Neural cell (in vitro differentiated cells): ENCODE measurements at regions not wholly inside any gene's neighbourhood (a gene's known extent, or its start where the extent isn't known, plus 50 kb on each side); places are given as distances from the start of the nearest gene placed in this dataset.
A peak's percentile ranks its signal among the peaks of the same experiment; 100 is the strongest.

Experiments
- H2AFZ ChIP-seq: fragments of 200-600, 300-800 bp; sonication (generic), shearing (Covaris generic); 2 replicates; pipeline ENCODE4 v1.6.0; 2014; ENCODE audit warnings: low read depth, mild to moderate bottlenecking, antibody characterized with exemption, low read length, moderate library complexity
- H3F3A ChIP-seq: fragments of 200-600 bp; shearing (Covaris generic); 2 replicates; pipeline ENCODE4 v1.6.1; 2016; ENCODE audit warnings: mild to moderate bottlenecking, moderate library complexity, mixed read lengths, antibody characterized with exemption, low read length; ENCODE audit not compliant: insufficient read depth, poor library complexity, severe bottlenecking
- H3K27ac ChIP-seq: fragments of 200-600, 300-800 bp; sonication (generic), shearing (Covaris generic); 2 replicates; pipeline ENCODE4 v1.5.1; 2014; ENCODE audit warnings: mild to moderate bottlenecking, low read length, moderate library complexity
- H3K27me3 ChIP-seq: fragments of 300-800, 200-600 bp; sonication (generic), shearing (Covaris generic); 2 replicates; pipeline ENCODE4 v1.6.0; 2014; ENCODE audit warnings: mild to moderate bottlenecking, low read depth, low read length, moderate library complexity; ENCODE audit not compliant: insufficient read depth
- H3K36me3 ChIP-seq: fragments of 300-800, 200-600 bp; sonication (generic), shearing (Covaris generic); 2 replicates; pipeline ENCODE4 v1.5.1; 2014; ENCODE audit warnings: mild to moderate bottlenecking, antibody characterized with exemption, low read length, moderate library complexity; ENCODE audit not compliant: insufficient read depth
- H3K4me2 ChIP-seq: fragments of 300-800, 200-600 bp; sonication (generic), shearing (Covaris generic); 2 replicates; pipeline ENCODE4 v1.6.0; 2014; ENCODE audit warnings: mild to moderate bottlenecking, low read length
- H3K4me3 ChIP-seq: fragments of 300-800, 200-600 bp; sonication (generic), shearing (Covaris generic); 2 replicates; pipeline ENCODE4 v1.5.1; 2014; ENCODE audit warnings: mild to moderate bottlenecking, low read length, moderate library complexity
- H3K79me2 ChIP-seq: fragments of 200-600 bp; shearing (Covaris generic); replicated peaks from 2 replicates; pipeline ENCODE4 v1.6.0; 2014; ENCODE audit warnings: mild to moderate bottlenecking, low read length, moderate library complexity; ENCODE audit not compliant: insufficient read depth
- H3K9ac ChIP-seq: fragments of 300-800, 200-600 bp; sonication (generic), shearing (Covaris generic); 2 replicates; pipeline ENCODE4 v1.6.1; 2016; ENCODE audit warnings: mild to moderate bottlenecking, low read length, mixed read lengths
- H3K9me2 ChIP-seq: fragments of 200-600 bp; shearing (Covaris generic); 2 replicates; pipeline ENCODE4 v1.6.1; 2016; ENCODE audit warnings: mild to moderate bottlenecking, low read length, mixed read lengths; ENCODE audit not compliant: insufficient read depth
- H3K9me3 ChIP-seq: fragments of 200-600, 300-800 bp; sonication (generic), shearing (Covaris generic); 2 replicates; pipeline ENCODE4 v1.6.1; 2016; ENCODE audit warnings: mild to moderate bottlenecking, mixed run types, low read length, moderate library complexity, mixed read lengths
- H4K20me1 ChIP-seq: fragments of 200-600 bp; shearing (Covaris generic); 2 replicates; pipeline ENCODE4 v1.6.1; 2016; ENCODE audit warnings: mild to moderate bottlenecking, mixed run types; ENCODE audit not compliant: insufficient read depth
- CTCF ChIP-seq: fragments of 450-650 bp; IDR thresholded peaks from 2 replicates; pipeline ENCODE4 v1.5.1; 2014; ENCODE audit warnings: antibody characterized with exemption, mild to moderate bottlenecking, moderate library complexity; ENCODE audit not compliant: poor library complexity, severe bottlenecking
- EP300 ChIP-seq: fragments of 450-650 bp; conservative IDR thresholded peaks from 2 replicates; pipeline ENCODE4 v1.6.1; 2014; ENCODE audit warnings: antibody characterized with exemption, mild to moderate bottlenecking, moderate library complexity; ENCODE audit not compliant: poor library complexity, severe bottlenecking
- EZH2 ChIP-seq: fragments of 200-600, 300-800 bp; shearing (Covaris generic), sonication (generic); IDR thresholded peaks from 2 replicates; pipeline ENCODE4 v1.6.1; 2014; ENCODE audit warnings: antibody characterized with exemption, low read length, borderline replicate concordance, mild to moderate bottlenecking; ENCODE audit not compliant: insufficient read depth, poor library complexity, severe bottlenecking
- MXI1 ChIP-seq: fragments of 450-650 bp; conservative IDR thresholded peaks from 2 replicates; pipeline ENCODE4 v1.6.1; 2014; ENCODE audit warnings: antibody characterized with exemption, mild to moderate bottlenecking; ENCODE audit not compliant: poor library complexity, severe bottlenecking
- POLR2AphosphoS5 ChIP-seq: IDR thresholded peaks from 2 replicates; pipeline ENCODE4 v1.6.1; 2012
- RAD21 ChIP-seq: fragments of 450-650 bp; conservative IDR thresholded peaks from 2 replicates; pipeline ENCODE4 v1.6.1; 2014; ENCODE audit warnings: antibody characterized with exemption, mild to moderate bottlenecking, moderate library complexity
- REST ChIP-seq: IDR thresholded peaks from 2 replicates; pipeline ENCODE4 v1.6.1; 2012; ENCODE audit warnings: borderline replicate concordance
- SMC3 ChIP-seq: fragments of 450-650 bp; conservative IDR thresholded peaks from 2 replicates; pipeline ENCODE4 v1.6.1; 2014; ENCODE audit warnings: antibody characterized with exemption, mild to moderate bottlenecking, moderate library complexity; ENCODE audit not compliant: poor library complexity
- TAF1 ChIP-seq: IDR thresholded peaks from 2 replicates; pipeline ENCODE4 v1.6.1; 2012; ENCODE audit warnings: low read depth

- Histone ChIP-seq H3K27ac (no peak overlapping the region), H3K9me2 (no peaks in the 10 kb centered on the region), H4K20me1 (no peaks in the 10 kb centered on the region), H3K4me3 (no peak overlapping the region), H3F3A (no peaks in the 10 kb centered on the region), H3K9me3 (no peaks in the 10 kb centered on the region), H2AFZ (no peak overlapping the region), H3K9ac (no peak overlapping the region), H3K79me2 (no peaks in the 10 kb centered on the region), H3K27me3 (no peaks in the 10 kb centered on the region), H3K4me2 (no peak overlapping the region), H3K36me3 (no peaks in the 10 kb centered on the region)
- TF ChIP-seq RAD21, result no peak
These were observed 135.1 kb downstream of the SNAPC1 start for GRCh38 chr14:61897300-61897699.

DNA sequence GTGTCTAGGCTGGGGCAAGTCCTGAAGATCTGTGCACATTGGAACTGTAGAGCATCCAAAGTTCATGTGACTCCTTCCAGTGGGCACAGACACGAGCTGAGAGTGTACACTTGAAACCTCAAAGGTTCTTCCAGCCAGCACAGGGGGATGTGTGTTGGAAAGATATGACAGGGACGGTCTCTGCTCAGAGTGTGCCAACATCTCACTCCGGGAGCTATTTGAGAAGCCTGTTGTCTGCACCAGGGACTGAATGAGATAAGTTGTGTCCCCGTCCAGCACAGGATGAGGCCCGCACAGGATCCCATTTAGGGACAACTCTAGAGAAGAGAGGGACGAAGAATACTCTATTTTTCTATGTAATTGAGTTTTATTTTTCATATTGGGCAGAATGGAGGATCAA, 136.3 kb downstream of the SNAPC1 start:
- Histone ChIP-seq H3K36me3 (no peaks in the 10 kb centered on the region), H3K9me3 (no peaks in the 10 kb centered on the region), H3K4me3 (no peak overlapping the region), H3K27ac (no peak overlapping the region), H3K9me2 (no peaks in the 10 kb centered on the region), H4K20me1 (no peaks in the 10 kb centered on the region), H3F3A (no peaks in the 10 kb centered on the region), H3K27me3 (no peaks in the 10 kb centered on the region), H2AFZ (no peak overlapping the region), H3K79me2 (no peaks in the 10 kb centered on the region), H3K9ac (no peak overlapping the region), H3K4me2 (no peak overlapping the region)
- TF ChIP-seq TAF1, result no peak
- no peak for TF ChIP-seq REST
- no peak for TF ChIP-seq SMC3
- TF ChIP-seq POLR2AphosphoS5, result no peak
- TF ChIP-seq RAD21, result no peak
- no peak for TF ChIP-seq EP300
- no peak for TF ChIP-seq MXI1
- no peak for TF ChIP-seq CTCF
- TF ChIP-seq EZH2, result no peak

- Histone ChIP-seq H3K9ac (peak overlapping the region; percentile 4), H4K20me1 (no peaks in the 10 kb centered on the region), H3K36me3 (no peaks in the 10 kb centered on the region), H3K4me3 (no peak overlapping the region), H3K79me2 (no peaks in the 10 kb centered on the region), H3K27ac (peak overlapping the region; percentile 56), H3K9me2 (no peaks in the 10 kb centered on the region), H2AFZ (no peak overlapping the region), H3F3A (no peaks in the 10 kb centered on the region), H3K27me3 (no peaks in the 10 kb centered on the region), H3K4me2 (no peak overlapping the region), H3K9me3 (no peaks in the 10 kb centered on the region)
- TF ChIP-seq REST, result no peak
- TF ChIP-seq RAD21, result no peak
- no peak for TF ChIP-seq EZH2
- no peak for TF ChIP-seq CTCF
- TF ChIP-seq MXI1, result no peak
- no peak for TF ChIP-seq SMC3
- no peak for TF ChIP-seq POLR2AphosphoS5
- no peak for TF ChIP-seq TAF1
- no peak for TF ChIP-seq EP300
These were observed 137.3 kb downstream of the SNAPC1 start for GRCh38 chr14:61899497-61899896.
